GM18519 (cell line): ENCODE measurements at regions not wholly inside any gene's neighbourhood (a gene's known extent, or its start where the extent isn't known, plus 50 kb on each side); places are given as distances from the start of the nearest gene placed in this dataset.
"Not testable (repeated sequence)": the region's sequence is repeated elsewhere in the genome, so short reads cannot be mapped to it uniquely, and the experiment has no call there.

ENCODE experiments used
- ATAC-seq: cut with Tn5 transposase; IDR thresholded peaks from one replicate; pipeline ENCODE4 v1.9.1; 2021; ENCODE audit warnings: mild to moderate bottlenecking, moderate library complexity; ENCODE audit not compliant: unreplicated experiment, low FRiP score

GRCh38 chr16:13848795-13849194 lies 71.2 kb upstream of the ERCC4 start:
- no peak for ATAC-seq

GRCh38 chr16:13850173-13850572 lies 69.8 kb upstream of the ERCC4 start:
- not testable (repeated sequence) for ATAC-seq

DNA sequence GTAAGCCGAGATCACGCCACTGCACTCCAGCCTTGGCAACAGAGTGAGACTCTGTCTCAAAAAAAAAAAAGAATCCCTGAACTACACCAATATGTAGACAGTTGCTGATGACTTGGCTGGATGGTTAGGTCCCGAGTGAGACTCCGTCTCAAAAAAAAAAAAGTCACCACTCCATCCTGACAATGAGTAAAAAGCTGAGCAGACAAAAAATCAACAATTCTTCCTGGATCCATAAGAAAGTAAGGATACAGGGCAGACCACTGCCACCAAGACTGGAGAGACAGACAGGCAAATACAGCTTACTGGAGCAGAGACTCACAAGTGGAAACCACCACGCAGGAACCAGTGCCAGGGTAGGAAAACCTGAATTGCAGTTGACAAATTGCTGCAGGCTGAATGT lies 67.1 kb upstream of the ERCC4 start:
- ATAC-seq, result no peak

GRCh38 chr16:13856398-13856797 lies 63.6 kb upstream of the ERCC4 start:
- ATAC-seq, result no peak

GRCh38 chr16:13856811-13857511 lies 63.0 kb upstream of the ERCC4 start:
- ATAC-seq, result no peak

DNA sequence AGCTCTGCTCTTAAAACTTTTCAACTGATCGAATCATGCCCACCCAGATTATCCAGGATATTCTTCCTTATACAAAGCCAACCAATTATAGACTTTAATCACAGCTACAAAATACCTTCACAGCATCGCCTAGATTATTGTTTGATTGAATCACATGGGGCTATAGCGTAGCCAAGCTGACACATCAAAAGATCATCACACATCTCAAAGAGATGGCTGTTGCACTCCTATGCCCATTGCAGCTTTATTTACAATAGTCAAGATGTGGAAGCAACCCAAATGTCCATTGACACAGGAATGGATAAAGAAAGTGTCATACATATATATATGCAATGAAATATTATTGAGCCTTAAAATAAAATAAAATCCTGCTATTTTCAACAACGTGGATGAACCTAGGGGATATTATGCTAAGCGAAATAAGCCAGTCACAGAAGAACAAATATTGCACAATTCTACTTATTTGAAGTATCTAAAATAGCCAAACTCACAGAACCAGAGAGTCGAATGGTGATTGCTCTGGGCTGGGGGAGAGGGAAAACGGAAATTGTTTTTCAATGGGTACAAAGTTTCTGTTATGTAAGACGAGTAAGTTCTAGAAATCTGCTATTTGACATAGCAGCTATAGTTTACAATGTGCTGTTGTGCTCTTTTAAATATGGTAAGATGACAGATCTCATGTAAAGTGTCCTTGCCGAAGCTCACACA lies 60.9 kb upstream of the ERCC4 start:
- ATAC-seq, result no peak

DNA sequence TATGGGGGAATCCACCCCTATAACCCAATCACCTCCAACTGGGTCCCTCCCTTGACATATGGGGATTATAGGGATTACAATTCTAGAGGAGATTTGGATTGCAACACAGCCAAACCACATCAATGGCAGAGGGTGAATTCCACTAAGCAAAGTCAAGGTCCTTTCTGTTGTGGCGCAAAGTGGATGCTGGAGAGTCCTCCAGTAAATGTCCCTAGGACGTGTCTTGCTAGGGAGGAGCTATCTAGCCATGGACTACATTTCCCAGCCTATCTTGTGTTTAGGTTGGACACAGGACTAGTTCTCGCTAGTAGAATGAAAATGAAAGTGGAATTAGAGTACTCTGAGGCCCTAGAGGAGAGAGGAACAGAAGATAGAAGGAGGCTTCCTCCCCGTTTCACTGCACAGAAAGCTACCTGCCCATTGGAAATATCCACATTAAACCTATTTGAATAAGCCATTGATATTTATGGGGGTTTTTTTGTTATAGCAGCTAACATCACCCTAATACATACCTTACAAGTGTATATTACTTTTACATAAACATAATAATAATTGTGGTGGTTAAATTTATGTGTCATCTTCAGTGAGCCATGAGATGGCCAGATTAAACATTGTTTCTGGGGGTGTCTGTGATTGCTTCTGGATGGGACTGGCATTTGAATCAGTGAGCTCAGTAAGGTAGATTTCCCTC lies 56.7 kb upstream of the ERCC4 start:
- ATAC-seq, result no peak

DNA sequence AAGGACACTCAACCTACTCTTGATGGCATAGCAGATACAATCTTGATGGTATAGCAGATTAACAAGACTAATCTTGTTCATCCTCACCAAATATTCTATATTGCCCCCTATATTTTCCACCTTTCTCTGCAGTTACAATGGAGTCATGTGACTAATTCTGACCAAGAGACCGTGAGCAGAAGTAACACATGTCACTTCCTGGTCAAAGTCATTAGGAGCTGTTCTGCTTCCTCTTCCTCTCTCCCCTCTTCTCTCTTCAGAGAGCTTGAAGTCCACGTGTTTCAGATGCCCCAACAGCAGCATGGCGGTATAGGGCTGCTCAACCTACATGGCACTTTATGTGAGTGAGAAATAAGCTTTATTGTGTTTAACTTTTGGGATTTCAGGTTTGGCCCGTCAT lies 55.3 kb upstream of the ERCC4 start:
- no peak for ATAC-seq

DNA sequence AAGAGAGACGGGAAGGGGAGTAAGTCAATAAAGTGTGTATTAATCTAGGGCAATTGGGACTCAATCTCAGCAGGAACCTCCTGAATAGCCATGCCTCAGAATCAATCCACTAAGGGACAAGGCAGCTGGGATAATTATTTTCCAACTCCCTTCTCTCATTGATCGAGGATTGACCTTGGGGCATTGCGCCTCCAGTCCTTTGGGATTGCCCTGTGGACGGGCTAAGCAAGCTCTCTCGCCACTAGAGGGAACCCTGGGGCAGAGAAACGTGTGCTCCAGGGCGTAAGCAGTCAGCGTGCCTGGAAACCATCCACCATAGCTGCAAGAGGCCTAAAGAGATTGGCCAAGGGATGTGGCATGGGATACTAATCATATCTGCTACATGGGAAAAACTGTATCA lies 53.9 kb upstream of the ERCC4 start:
- no peak for ATAC-seq
